NCI-H1105 (cell line): ENCODE measurements at regions not wholly inside any gene's neighbourhood (a gene's known extent, or its start where the extent isn't known, plus 50 kb on each side); places are given as distances from the start of the nearest gene placed in this dataset.

Experiments
- DNase-seq: peaks from one replicate; lab custom pipeline; 2025; lab: John Stamatoyannopoulos, UW

DNA sequence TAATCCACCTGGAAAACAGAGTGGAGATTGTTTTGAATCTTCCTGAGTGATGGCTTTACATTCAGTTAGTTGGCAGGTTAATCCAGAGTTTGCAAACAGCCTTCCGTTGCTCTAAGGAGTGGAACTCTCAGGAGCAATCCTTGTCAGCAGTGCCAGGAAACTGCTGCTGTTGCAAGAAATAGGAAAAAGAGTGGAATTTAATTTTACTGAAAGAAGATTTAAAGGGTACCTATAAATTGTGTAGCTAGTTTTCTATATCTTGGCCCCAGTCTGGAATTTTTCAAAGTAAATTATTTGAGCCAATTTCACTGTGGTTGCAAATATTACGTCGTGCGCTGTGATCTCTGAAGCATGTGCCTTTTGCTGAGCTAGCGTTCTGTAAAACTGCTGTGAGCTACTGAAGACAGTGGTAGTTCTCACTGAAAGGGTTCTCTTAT is 55.5 kb upstream of the SLC5A12 start:
- DNase-seq: no peak

DNA sequence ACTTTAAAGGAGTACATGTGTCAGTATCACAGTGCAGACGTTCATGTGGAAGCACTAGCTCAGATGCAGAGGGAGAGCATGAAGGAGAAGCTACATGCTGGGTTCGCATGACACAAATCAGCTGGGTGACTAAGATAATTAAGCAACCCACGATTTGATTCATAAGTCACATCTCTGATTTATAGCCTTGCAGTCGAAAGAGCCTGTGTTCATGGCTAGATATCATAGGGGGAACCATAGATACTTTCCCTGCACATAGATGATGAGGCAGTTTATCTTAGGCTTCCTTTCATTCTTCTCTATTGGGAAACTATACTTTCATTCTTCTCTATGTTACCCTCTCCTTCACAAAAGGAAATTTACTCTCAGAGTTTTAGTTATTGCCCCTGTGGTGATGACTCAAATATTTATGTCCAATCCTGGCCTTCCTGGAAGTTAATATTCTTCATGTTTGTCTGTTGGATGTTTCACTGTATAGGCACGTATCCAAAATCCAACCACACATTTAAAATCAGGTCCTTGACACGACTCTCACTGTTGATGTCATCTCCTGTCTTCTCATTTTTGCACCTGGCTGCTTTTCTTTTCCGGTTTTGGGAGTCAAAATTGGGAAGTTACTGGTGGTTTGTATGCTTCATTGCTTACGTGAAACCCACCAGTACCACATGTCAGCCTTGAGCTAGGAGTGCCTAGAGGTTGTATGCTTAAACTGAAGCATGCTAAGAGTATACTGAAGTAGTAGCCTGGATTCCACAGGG is 56.3 kb upstream of the SLC5A12 start:
- DNase-seq: no peak

DNA sequence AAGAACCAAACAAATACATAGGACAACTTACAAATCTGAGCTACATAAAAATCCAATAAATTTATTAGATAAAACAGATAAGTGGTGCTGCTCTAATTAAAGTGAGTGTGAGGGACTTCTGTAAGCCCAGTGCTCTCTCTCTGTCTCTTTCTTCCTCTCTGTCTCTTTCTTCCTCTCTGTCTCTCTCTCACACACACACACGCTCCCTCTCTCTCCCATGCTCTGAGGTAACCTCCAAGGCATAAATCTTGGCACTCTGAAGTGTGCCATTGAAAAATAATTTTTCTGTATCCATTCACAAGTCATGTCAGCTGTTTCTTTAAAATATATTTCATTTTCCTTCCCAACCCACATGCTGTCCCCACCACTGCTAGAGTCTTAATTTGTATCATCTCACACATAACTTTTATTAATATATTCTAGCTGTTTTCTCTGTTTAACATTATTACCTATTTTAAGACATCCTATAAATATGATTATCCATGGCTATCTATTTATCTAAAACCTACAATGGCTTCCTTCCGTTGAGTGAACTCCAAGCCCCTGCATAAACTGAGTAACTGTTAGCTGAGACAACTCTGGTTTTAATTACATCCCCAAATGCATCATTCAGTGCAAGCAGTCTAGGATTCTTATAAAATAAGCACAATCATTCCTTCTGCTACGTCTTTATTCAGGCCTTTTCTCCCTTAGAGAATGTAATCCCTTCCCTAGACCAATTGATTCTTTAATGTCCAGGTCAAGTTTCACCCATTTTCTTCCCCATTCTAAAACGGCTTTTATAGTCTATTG is 57.4 kb upstream of the SLC5A12 start:
- DNase-seq: no peak

DNA sequence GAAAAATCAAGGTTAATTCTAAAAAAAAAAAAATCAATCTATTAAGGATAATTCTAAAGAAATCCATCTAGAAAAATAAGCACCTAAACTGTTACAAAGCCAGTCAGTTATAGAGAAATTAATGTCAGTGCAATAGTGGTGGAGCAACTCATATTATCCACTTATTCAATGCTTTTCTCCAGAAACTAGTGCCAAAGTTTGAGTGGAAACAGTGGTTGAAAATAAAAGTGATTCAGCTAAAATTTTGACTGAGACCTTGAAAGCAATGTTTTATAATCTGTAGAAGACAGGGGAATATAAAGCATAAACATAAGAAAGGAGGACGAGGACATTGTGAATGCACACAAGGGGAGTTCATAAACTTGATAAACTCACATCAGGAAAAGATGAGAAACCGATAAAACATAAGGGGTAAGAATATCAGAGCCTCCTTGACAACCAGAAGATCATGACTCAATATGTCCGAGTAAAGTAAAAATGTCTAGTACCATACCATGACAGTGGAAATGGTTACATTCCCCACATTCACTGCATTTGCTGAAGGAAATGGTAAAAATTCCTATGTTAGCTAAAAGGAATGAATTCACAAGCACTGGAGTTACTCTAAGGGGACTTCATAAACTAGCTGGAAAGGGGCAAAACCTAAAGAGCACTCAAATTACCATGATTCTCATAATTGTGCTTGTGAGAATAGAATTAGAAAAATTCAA is 58.7 kb upstream of the SLC5A12 start:
- DNase-seq: no peak

DNA sequence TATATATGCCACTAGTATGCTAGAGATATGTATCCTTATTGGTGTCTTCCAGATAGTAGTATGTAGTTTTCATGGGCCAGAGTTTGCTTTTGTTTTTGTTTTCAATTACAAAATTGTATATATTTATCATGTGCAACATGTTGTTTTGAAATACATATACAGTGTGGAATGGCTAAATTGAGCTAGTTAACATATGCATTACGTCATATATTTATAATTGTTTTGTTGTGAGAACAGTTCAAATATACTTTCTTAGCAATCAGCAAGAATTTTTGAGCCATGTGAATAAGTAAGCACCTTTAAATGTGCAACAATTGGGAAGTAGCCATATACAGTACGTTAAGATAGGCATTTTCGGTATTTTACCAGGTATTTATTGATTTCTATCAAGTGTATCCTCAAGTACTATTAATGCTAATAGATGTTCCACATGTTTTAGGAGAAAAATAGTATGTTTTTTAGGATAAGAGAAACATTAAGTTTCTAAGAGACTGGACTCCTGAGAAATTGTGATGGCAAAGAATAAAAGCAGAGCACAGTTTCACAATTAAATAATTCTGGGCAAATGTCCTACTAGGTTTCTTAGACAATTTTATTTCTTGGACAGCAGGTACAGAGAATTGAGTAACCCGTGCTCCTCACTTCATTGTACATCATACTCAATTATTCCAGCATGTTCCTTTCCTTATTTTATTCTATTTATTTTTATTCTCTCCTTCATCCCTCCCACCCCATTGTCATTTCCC is 60.5 kb upstream of the SLC5A12 start:
- no peak for DNase-seq

DNA sequence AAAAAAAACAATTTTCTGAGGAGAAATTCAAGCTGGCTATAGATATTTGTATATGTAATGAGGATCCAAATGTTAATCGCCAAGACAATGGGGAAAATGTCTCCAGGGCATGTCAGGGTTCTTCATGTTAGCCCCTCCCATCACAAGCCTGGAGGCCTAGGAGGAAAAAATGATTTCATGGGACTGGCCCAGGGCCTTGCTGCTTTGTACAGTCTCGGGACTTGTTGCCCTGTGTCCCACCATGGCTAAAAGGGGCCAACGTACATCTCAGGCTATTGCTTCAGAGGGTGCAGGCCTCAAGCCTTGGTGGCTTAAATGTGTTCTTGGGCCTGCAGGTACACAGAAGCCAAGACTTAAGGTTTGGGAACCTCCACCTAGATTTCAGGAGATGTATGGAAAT is 62.1 kb upstream of the SLC5A12 start:
- no peak for DNase-seq

DNA sequence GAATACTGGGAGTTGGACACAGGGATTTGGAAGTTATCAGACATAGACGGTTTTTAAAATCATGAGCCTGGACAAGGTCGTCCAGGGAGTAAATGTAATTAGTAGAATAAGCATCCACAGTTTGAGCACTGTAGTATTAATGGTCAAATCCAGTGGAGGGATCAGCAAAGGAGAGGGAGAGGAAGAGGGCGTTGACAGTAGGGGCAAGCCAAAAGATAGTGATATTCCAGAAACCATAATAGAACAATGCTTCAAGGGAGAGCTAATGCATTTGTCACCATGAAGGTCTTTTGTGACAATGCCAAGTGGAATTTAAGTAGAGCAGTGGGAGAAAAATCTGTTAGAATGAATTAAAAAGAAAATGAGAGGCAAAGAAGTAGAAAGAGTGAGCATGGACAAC is 68.9 kb upstream of the SLC5A12 start:
- DNase-seq: no peak

DNA sequence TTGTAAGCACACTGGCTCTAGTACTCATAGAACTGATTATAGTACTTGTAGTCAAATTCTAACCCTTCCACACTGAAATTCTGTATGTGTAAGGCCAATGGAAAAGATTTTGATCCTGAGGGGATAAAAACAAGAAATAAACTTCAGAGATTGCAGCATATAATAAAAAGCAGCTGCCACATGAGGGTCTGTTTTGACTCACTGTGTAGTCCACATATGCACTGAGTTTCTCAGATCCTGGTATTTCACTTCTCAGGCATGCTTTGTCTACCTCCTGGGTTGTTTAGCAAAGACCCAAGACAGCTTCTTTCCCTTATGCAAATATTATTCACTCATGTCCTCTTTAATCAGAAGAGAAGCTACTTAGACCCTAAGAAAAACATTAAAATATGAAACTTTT is 71.1 kb upstream of the SLC5A12 start:
- no peak for DNase-seq

DNA sequence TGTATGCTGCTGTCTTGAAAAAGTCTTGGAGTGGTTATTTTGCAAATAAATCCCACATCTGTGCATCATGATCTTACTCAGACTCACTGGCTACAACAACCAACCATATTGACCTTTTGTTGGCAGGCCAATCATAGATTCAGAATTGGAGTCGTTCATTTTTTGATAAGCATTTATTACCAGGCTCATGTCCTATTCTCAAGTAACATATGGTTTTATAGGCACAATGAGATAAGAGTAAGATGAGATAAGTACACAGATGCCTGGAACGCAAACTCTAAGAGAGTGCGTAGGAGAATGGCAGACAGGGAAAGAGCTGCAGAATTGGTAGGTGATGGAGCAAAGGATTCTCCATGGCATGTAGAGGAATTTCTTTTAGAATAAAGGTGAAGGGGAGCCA is 71.6 kb upstream of the SLC5A12 start:
- no peak for DNase-seq

DNA sequence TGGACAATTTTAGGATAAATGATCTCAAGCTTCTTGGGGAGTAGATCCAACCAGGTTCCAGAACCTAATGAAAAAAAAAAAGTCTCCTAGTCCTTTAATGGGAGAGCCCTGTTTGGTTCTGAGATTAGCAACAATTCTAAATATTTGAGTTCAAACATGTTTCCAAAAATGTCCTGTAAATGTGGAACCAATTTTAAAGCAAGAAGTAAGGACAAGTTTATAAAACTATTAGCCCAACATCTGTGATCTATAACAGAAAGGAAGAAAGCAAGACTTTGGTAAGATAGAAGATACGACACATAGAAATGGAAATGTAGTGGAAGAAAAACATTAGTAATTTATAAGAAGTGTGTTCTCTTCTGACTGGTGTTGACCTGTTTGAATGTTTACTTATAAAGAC is 79.7 kb upstream of the SLC5A12 start:
- no peak for DNase-seq

DNA sequence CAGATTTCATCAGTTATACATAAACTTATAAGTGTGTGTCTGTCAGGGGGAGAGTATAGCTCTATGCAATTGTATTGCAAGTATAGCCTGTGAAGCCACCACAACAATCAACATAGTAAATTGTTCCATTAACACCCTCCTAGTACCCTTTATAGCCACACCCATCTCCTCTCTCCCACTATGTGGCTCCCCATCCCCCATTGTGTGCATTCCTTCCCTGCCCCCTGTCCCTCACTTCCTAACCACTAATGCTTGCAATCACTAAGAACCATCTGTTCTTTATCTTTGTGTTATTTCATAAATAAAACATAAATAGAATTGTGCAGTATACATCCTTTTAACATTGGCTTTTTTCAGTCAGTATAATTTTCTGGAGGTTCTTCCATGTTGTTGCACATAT is 83.1 kb upstream of the SLC5A12 start:
- DNase-seq: no peak

DNA sequence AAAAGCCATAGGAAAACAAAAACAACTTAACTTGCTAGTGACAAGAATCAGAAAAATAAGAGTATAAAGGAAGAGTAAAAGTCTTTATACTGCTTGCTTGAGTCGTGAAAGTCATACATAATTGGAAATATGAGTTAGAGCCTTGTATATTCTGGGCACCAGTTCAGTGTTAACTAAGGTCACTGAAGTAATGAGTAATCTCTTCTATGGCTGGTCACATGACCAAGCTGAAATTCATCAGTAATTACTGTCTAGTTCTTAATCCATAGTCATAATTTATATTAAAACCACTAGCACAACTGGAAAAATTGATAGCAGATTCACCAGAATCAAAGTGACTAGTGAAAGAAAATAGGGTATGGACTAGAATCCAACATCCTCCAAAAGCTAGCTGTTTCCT is 84.4 kb upstream of the SLC5A12 start:
- no peak for DNase-seq

DNA sequence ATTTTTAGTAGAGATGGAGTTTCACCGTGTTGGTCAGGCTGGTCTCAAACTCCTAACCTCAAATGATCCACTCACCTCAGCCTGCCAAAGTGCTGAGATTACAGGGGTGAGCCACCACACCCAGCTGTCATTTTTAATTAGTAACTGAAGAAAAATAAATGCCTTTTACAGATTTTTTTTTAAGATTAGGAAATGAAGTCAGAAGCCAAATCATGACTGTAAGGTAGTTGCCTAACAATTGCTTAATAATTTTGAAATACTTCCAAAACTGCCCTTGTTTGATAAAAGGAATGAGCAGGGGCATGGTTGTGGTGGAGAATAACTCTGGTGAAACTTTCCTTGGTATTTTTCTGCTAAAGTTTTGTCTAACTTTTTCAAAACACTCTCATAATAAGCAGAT is 98.9 kb upstream of the SLC5A12 start:
- no peak for DNase-seq

DNA sequence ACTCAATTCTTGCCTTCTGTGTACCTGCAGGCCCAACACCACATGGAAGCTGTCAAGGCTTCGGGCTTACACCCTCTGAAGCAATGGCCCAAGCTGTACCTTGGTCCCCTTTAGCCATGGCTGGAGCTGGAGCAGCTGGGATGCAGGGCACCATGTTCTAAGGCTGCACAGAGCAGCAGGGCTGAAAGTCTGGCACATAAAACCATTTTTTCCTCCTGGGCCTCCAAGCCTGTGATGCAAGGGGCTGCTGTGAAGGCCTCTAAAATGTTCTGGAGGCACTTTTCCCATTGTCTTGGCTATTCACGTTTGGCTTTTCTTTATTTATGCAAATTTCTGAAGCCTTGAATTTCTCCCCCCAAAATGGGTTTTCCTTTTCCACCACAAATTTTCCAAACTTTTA is 102.1 kb upstream of the SLC5A12 start:
- DNase-seq: no peak

DNA sequence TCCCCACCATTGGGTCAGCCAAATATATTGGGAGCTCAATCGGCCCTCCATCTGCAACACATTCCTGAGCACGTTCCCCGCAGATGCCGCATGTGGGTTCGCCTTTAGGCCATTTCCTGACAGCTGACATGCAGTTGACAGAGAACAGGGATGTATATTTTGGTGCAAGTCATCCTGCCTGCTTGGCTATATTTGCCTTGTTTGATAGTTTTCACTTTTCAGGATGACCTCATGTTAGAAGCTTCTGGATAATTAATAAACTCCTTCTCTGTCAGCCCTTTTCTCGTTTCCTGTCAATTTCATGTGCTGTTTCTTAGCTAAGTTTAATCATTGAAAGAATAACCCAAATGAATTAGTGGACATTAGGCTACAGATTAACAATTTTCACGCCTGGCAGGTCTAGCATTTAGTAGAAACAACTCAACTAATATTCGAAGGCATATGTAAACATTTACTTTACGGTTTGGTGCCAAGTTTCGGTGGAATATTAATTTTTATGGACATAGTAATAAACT is 105.8 kb upstream of the SLC5A12 start:
- no peak for DNase-seq

DNA sequence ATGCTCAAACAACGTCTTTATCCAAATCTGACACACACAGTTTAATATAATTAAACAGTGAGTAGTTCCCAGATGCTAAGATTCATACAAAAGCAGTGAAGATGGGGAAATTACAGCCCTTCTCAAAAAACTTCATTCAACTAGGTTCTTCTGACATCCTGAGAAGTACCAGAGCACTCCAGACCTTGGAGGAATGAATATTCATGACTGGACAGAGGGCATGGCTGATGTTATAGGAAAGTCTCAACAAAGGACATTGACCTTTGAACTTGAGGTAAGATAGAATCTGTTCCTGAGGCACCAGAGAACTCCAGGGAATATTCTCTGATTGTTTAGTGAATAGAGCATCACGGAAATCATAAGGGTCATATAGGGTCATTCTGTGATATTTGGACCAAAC is 106.4 kb upstream of the SLC5A12 start:
- no peak for DNase-seq

DNA sequence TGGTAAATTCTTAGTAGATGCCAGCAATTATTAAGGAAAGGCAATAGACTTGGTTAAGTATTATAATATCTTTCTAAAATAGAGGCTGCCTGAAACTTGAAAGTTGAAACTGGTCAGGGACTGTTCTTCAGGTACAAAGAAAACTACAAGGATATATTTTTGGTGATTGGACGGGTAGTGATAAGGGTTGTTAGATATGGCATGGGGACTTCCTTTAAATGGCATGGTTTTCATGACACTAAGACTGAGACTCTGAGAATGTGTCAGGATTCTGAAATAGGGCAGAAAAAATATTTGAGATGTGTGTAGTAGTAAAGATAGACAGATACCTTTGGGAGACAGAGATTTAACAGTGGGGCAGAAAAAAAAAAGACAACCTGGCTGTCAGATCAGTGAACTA is 108.4 kb upstream of the SLC5A12 start:
- no peak for DNase-seq

DNA sequence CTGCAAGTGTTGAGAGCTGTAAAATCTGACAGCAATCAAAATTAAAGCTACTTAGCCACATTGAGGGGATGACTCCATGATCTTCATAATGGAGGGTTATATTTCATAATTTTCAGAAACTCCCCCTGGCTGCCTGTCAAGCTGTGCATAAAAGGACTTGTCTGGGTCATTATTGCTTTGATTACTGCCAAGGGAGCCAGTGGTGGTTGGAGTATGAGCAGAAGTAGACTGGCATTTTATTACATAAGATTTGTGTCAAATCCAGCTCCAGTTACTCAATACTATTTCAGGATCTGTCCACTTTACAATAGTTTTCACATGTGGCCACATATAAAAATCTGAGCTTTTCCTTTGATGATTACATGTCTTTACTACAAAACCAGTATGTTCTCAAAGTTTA is 108.9 kb upstream of the SLC5A12 start:
- no peak for DNase-seq

DNA sequence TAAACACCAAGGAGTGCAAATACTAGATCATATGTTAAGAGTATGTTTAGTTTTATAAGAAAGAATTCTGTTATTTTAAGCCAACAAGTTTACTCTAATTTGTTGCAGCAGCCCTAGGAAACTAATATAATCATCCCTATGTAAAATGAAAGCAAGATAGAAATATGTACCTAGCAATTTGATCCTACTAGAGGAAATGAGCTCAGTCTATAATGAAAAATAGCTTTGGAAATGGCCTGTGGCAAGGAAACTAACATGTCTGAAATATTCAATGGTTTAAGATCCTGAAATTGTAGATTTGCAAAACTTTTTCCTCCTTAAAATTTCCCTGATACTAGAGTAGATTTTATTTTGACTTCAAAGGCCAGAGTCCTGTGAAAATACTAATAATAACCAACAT is 112.7 kb upstream of the SLC5A12 start:
- no peak for DNase-seq

DNA sequence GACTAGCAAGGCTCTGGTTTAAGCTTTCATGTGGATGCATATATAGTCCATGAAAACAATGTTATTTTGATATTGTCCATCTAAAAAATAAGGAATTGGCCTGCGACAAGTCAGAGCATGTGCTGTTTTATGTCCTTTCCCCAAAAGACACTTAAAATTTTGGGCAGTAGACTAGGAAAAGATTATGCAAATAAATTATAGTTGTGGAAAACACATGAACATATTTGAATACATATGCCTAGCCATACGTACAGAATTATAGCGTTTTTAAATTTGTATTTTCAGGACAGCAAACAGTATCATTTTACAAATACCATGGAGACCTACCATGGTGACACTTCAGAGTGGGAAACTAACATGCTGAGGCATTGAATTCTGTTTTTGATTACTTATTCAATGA is 113.8 kb upstream of the SLC5A12 start:
- no peak for DNase-seq

DNA sequence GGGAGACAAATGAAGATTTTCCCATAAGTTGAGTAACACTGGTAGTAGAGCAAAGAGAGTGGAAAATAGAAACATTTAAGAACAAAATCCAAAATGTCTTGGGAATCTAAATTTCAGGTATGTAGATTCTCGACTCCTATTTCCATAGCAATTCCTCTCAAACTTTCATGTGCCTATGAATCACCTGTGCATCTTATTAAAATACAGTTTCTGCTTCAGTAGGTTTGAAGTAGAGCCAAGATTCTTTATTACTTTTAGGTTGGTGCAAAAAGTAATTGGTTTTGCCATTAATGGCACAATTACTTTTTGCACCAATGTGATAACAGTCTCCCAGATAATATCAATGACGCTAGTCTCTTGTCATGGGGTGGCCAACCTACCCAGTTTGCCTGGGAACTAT is 115.3 kb upstream of the SLC5A12 start:
- DNase-seq: peak; percentile 37
